Stimulated activated CD8-positive, alpha-beta memory T cell treated with anti-CD3 and anti-CD28 coated beads, Interleukin-12 subunit alpha, Interleukin-12 subunit beta, amount 100 ng/mL, for 24 hours (primary cell): ENCODE measurements at regions not wholly inside any gene's neighbourhood (a gene's known extent, or its start where the extent isn't known, plus 50 kb on each side); places are given as distances from the start of the nearest gene placed in this dataset.
"Not testable (repeated sequence)": the region's sequence is repeated elsewhere in the genome, so short reads cannot be mapped to it uniquely, and the experiment has no call there.

Source experiments
- DNase-seq: peaks from one replicate; pipeline ENCODE4 v3.0.0-alpha.2; 2020; ENCODE audit errors: extremely low read depth

GRCh38 chr5:124551939-124552279 lies 194.5 kb downstream of the ZNF608 start:
- DNase-seq, result no peak

GRCh38 chr5:124550731-124551130 lies 195.7 kb downstream of the ZNF608 start:
- no peak for DNase-seq

- no peak for DNase-seq
Measured at GRCh38 chr5:124549891-124550436, 196.5 kb downstream of the ZNF608 start.

GRCh38 chr5:124546643-124547042 lies 199.8 kb downstream of the ZNF608 start:
- DNase-seq, result no peak

GRCh38 chr5:124544366-124545055 lies 201.9 kb downstream of the ZNF608 start:
- DNase-seq, result no peak

GRCh38 chr5:124538931-124539330 lies 207.5 kb downstream of the ZNF608 start:
- DNase-seq, result no peak

GRCh38 chr5:124538191-124538590 lies 208.2 kb downstream of the ZNF608 start:
- DNase-seq, result no peak

GRCh38 chr5:124537522-124537921 lies 208.9 kb downstream of the ZNF608 start:
- no peak for DNase-seq

- no peak for DNase-seq
Measured at GRCh38 chr5:124537107-124537506, 209.3 kb downstream of the ZNF608 start.

GRCh38 chr5:124536333-124536732 lies 210.1 kb downstream of the ZNF608 start:
- no peak for DNase-seq

- DNase-seq, result no peak
Measured at GRCh38 chr5:124530916-124531315, 215.5 kb downstream of the ZNF608 start.

- no peak for DNase-seq
Measured at GRCh38 chr5:124528838-124529237, 217.6 kb downstream of the ZNF608 start.

GRCh38 chr5:124527220-124527991 lies 219.0 kb downstream of the ZNF608 start:
- DNase-seq, result no peak

GRCh38 chr5:124526079-124526478 lies 220.4 kb downstream of the ZNF608 start:
- DNase-seq, result not testable (repeated sequence)

- no peak for DNase-seq
Measured at GRCh38 chr5:124524552-124525232, 221.7 kb downstream of the ZNF608 start.

GRCh38 chr5:124523897-124524296 lies 222.5 kb downstream of the ZNF608 start:
- no peak for DNase-seq

GRCh38 chr5:124522992-124523391 lies 223.4 kb downstream of the ZNF608 start:
- DNase-seq, result no peak

- DNase-seq, result no peak
Measured at GRCh38 chr5:124521461-124522230, 224.8 kb downstream of the ZNF608 start.

- no peak for DNase-seq
Measured at GRCh38 chr5:124519396-124519795, 227.0 kb downstream of the ZNF608 start.

GRCh38 chr5:124516567-124516966 lies 229.9 kb downstream of the ZNF608 start:
- DNase-seq, result no peak

- DNase-seq, result no peak
Measured at GRCh38 chr5:124515497-124516245, 230.8 kb downstream of the ZNF608 start.
